GM12864 (cell line): ENCODE measurements at regions not wholly inside any gene's neighbourhood (a gene's known extent, or its start where the extent isn't known, plus 50 kb on each side); places are given as distances from the start of the nearest gene placed in this dataset.
A peak's percentile ranks its signal among the peaks of the same experiment; 100 is the strongest.

Source experiments
- DNase-seq: peaks from one replicate; pipeline ENCODE4 v3.0.0-alpha.2; 2011; ENCODE audit warnings: low read depth
- H3K4me3 ChIP-seq: 2 replicates; pipeline ENCODE4 v1.5.1; 2011; ENCODE audit warnings: mild to moderate bottlenecking, low read depth, low read length, control low read depth
- CTCF ChIP-seq: IDR thresholded peaks from 2 replicates; pipeline ENCODE4 v1.5.1; 2011; ENCODE audit warnings: low read depth, mild to moderate bottlenecking, moderate library complexity, low read length, control low read depth, inconsistent platforms; ENCODE audit errors: missing control alignments

GRCh38 chr6:168222115-168223043, 97.2 kb downstream of the DACT2 start:
- TF ChIP-seq CTCF: no peak
- DNase-seq: no peak
- H3K4me3 ChIP-seq: no peak overlapping the region

GRCh38 chr6:168221497-168222079, 98.0 kb downstream of the DACT2 start:
- no peak for TF ChIP-seq CTCF
- no peak overlapping the region for H3K4me3 ChIP-seq

GRCh38 chr6:168221000-168221399, 98.6 kb downstream of the DACT2 start:
- no peak for TF ChIP-seq CTCF
- no peak overlapping the region for H3K4me3 ChIP-seq
- peak; percentile 2 for DNase-seq

More at GRCh38 chr6:168221497-168222079, 98.0 kb downstream of the DACT2 start:
- DNase-seq: no peak

GRCh38 chr6:168219804-168220203, 99.8 kb downstream of the DACT2 start:
- no peak for DNase-seq
- TF ChIP-seq CTCF: no peak

GRCh38 chr6:168218785-168219566, 100.6 kb downstream of the DACT2 start:
- no peak overlapping the region for H3K4me3 ChIP-seq
- no peak for TF ChIP-seq CTCF
- no peak for DNase-seq

More at GRCh38 chr6:168219804-168220203, 99.8 kb downstream of the DACT2 start:
- H3K4me3 ChIP-seq: no peak overlapping the region

GRCh38 chr6:168217880-168218537, 101.6 kb downstream of the DACT2 start:
- H3K4me3 ChIP-seq: no peak overlapping the region
- TF ChIP-seq CTCF: no peak
- DNase-seq: no peak
